AG10803 (cell line): ENCODE measurements at regions not wholly inside any gene's neighbourhood (a gene's known extent, or its start where the extent isn't known, plus 50 kb on each side); places are given as distances from the start of the nearest gene placed in this dataset.
"Not testable (repeated sequence)": the region's sequence is repeated elsewhere in the genome, so short reads cannot be mapped to it uniquely, and the experiment has no call there.

Experiments used
- DNase-seq: peaks from one replicate; pipeline ENCODE4 v3.0.0; 2010; ENCODE audit warnings: low read depth
- H3K4me3 ChIP-seq: 2 replicates; pipeline ENCODE4 v1.5.1; 2011; ENCODE audit warnings: mild to moderate bottlenecking, low read length, control low read depth
- CTCF ChIP-seq: conservative IDR thresholded peaks from 2 replicates; pipeline ENCODE4 v1.5.1; 2011; ENCODE audit warnings: mild to moderate bottlenecking, low read length, control low read depth, inconsistent platforms

DNA sequence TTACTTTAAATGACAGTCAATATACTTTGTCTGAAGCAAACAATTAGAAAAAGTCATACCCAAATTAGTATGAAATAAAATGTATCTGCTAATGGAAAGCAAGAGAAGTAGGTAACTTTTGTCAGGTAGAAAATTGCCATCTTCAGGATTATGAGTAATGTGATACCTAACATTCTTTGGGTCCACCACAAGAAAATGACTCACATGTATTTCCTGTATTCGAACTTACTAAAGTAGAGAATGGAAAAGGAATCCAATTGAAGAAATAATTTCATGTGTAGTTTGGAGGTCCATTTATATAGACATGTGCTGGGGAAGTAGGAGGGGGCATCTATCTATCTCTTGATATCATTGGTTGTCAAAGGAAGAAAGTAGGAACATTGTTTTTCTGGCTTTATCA, 636.2 kb upstream of the CHAC2 start:
- H3K4me3 ChIP-seq = no peak overlapping the region
- DNase-seq = peak; percentile 30
- TF ChIP-seq CTCF = no peak

DNA sequence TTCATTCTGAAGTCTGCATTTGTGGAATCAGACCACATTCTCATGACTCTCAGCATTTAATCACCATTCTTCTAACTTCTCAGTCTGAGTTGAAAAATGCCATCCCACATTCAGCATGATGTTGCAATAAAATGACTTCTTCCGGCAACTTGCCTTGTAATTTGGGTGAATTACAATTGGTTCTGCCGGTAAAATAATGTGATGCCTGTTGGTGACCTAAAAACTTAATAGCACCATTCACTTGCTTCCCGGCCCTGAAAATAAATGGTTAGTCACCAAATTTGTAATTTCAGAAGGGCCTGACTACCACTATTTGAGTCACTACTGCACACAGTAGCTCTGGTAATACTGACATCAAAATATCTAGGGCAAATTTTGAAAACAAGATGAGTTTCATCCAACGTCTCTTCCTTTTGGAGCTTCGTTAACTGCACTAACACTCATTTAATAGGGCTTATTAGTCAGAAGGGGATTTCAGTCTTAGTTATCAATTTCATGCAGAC, 637.1 kb upstream of the CHAC2 start:
- peak; percentile 67 for DNase-seq
- no peak overlapping the region for H3K4me3 ChIP-seq
- no peak for TF ChIP-seq CTCF

DNA sequence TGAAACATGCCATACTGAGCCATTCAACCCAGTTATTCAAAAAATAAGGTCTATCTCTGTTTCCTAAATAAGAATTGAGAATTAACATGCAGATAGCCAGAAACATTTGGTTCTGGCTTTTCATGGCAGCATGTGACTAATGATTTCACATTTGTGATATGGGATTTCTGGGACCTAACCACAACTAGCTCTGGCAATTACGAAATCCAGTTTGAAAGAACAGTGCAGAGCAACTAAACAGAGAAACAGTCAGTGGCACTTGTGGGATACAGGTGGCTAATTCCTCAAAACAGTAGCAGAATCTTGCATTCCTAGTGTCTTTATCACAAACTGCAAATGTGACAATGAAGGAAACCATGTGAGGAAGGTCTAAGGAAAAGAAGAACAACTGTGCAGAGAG, 637.8 kb upstream of the CHAC2 start:
- H3K4me3 ChIP-seq = no peak overlapping the region
- DNase-seq = peak; percentile 78
- TF ChIP-seq CTCF = no peak

GRCh38 chr2:53127061-53127650, 640.4 kb upstream of the CHAC2 start:
- no peak for TF ChIP-seq CTCF
- no peak overlapping the region for H3K4me3 ChIP-seq
- DNase-seq = no peak

DNA sequence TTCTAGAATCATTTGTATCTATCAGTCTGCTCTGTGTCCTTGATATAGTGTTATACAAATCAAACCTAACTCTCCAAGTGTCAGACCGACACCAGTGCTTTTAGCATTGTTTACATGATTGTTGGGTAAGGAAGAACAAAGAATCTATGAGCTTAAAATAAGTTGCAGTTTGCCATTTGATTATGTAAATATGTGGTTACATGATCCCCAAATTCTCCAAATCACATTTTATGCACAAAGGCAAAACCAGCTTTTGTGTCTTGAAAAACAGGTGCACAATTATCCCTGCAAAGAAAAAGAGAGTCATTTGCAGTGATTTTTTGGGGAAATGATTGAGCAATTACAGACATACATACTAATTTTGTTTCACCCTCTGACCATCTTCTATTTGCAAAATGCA, 652.6 kb upstream of the CHAC2 start:
- no peak for TF ChIP-seq CTCF
- no peak for DNase-seq
- no peak overlapping the region for H3K4me3 ChIP-seq

DNA sequence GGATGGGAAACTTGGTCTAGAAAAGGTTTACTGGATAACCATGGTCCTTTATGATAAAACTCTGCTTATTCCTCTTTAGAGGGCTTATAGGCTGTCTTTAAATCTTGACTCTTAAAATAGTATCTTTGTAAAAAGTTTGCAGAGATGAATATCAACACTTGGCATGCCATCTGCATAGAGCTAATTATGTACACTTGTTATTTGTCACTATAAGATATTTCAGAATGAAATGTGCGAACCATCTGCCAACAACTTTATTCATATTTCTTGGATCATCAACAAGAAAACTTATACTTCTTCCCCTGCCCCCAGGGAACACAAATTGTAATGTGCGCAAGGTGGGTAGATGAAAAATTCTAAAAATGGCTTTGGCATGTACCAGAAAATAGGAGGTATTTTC, 653.0 kb upstream of the CHAC2 start:
- DNase-seq = no peak
- TF ChIP-seq CTCF = no peak
- no peak overlapping the region for H3K4me3 ChIP-seq

GRCh38 chr2:53112408-53112807, 655.2 kb upstream of the CHAC2 start:
- DNase-seq, H3K4me3 ChIP-seq: not testable (repeated sequence)

GRCh38 chr2:53111406-53111805, 656.2 kb upstream of the CHAC2 start:
- no peak overlapping the region for H3K4me3 ChIP-seq
- DNase-seq = no peak
- TF ChIP-seq CTCF = no peak
